ENCODE measurements at regions not wholly inside any gene's neighbourhood (a gene's known extent, or its start where the extent isn't known, plus 50 kb on each side); places are given as distances from the start of the nearest gene placed in this dataset.
"Not testable (repeated sequence)": the region's sequence is repeated elsewhere in the genome, so short reads cannot be mapped to it uniquely, and the experiment has no call there.

- DNase-seq, result no peak
Measured at GRCh38 chr13:65936249-65936648, 1293.9 kb downstream of the PCDH9 start.

- no peak for DNase-seq
Measured at GRCh38 chr13:65932587-65933239, 1297.4 kb downstream of the PCDH9 start.

- DNase-seq, result no peak
Measured at GRCh38 chr13:65932013-65932412, 1298.1 kb downstream of the PCDH9 start.

- no peak for DNase-seq
Measured at GRCh38 chr13:65929436-65929835, 1300.7 kb downstream of the PCDH9 start.

- no peak for DNase-seq
Measured at GRCh38 chr13:65926750-65927171, 1303.4 kb downstream of the PCDH9 start.

GRCh38 chr13:65922846-65923245 lies 1307.3 kb downstream of the PCDH9 start:
- DNase-seq, result not testable (repeated sequence)

GRCh38 chr13:65921933-65922332 lies 1308.2 kb downstream of the PCDH9 start:
- no peak for DNase-seq

GRCh38 chr13:65917731-65918130 lies 1312.4 kb downstream of the PCDH9 start:
- DNase-seq, result no peak

GRCh38 chr13:65915195-65915594 lies 1314.9 kb downstream of the PCDH9 start:
- no peak for DNase-seq

GRCh38 chr13:65914716-65915115 lies 1315.4 kb downstream of the PCDH9 start:
- no peak for DNase-seq

GRCh38 chr13:65913173-65913572 lies 1317.0 kb downstream of the PCDH9 start:
- DNase-seq, result no peak

- DNase-seq, result no peak
Measured at GRCh38 chr13:65912516-65912915, 1317.6 kb downstream of the PCDH9 start.

- DNase-seq, result no peak
Measured at GRCh38 chr13:65911546-65912193, 1318.5 kb downstream of the PCDH9 start.

- no peak for DNase-seq
Measured at GRCh38 chr13:65909501-65909900, 1320.6 kb downstream of the PCDH9 start.

GRCh38 chr13:65907666-65908525 lies 1322.2 kb downstream of the PCDH9 start:
- DNase-seq, result no peak

- no peak for DNase-seq
Measured at GRCh38 chr13:65901723-65902122, 1328.4 kb downstream of the PCDH9 start.

GRCh38 chr13:65894049-65894448 lies 1336.1 kb downstream of the PCDH9 start:
- DNase-seq, result no peak

- DNase-seq, result no peak
Measured at GRCh38 chr13:65892859-65893258, 1337.3 kb downstream of the PCDH9 start.

GRCh38 chr13:65889368-65889767 lies 1340.8 kb downstream of the PCDH9 start:
- no peak for DNase-seq

- no peak for DNase-seq
Measured at GRCh38 chr13:65882810-65883209, 1347.3 kb downstream of the PCDH9 start.

- no peak for DNase-seq
Measured at GRCh38 chr13:65881561-65882155, 1348.5 kb downstream of the PCDH9 start.

- no peak for DNase-seq
Measured at GRCh38 chr13:65875031-65875430, 1355.1 kb downstream of the PCDH9 start.

- no peak for DNase-seq
Measured at GRCh38 chr13:65872448-65872847, 1357.7 kb downstream of the PCDH9 start.
